DOHH2 (cell line): ENCODE measurements at regions not wholly inside any gene's neighbourhood (a gene's known extent, or its start where the extent isn't known, plus 50 kb on each side); places are given as distances from the start of the nearest gene placed in this dataset.

ENCODE experiments used
- EZH2phosphoT487 ChIP-seq: fragments of 200-600 bp; sonication (generic); IDR thresholded peaks from 2 replicates; pipeline ENCODE4 v1.6.1; 2017; ENCODE audit warnings: borderline replicate concordance, mild to moderate bottlenecking, antibody characterized with exemption, low read length, moderate library complexity, mixed read lengths
- TF ChIP-seq, protein P1 (sequence below): fragments of 200-600 bp; sonication (generic); IDR thresholded peaks from one replicate; pipeline ENCODE4 v1.5.1; 2014; ENCODE audit warnings: antibody characterized with exemption, mild to moderate bottlenecking, low read depth, low read length; ENCODE audit not compliant: poor library complexity, severe bottlenecking

- TF ChIP-seq, protein P1, sequence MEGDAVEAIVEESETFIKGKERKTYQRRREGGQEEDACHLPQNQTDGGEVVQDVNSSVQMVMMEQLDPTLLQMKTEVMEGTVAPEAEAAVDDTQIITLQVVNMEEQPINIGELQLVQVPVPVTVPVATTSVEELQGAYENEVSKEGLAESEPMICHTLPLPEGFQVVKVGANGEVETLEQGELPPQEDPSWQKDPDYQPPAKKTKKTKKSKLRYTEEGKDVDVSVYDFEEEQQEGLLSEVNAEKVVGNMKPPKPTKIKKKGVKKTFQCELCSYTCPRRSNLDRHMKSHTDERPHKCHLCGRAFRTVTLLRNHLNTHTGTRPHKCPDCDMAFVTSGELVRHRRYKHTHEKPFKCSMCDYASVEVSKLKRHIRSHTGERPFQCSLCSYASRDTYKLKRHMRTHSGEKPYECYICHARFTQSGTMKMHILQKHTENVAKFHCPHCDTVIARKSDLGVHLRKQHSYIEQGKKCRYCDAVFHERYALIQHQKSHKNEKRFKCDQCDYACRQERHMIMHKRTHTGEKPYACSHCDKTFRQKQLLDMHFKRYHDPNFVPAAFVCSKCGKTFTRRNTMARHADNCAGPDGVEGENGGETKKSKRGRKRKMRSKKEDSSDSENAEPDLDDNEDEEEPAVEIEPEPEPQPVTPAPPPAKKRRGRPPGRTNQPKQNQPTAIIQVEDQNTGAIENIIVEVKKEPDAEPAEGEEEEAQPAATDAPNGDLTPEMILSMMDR = no peak
- no peak for TF ChIP-seq EZH2phosphoT487
Measured at GRCh38 chr20:4384961-4385360, 135.9 kb upstream of the ADRA1D start.
